Lung (tissue), 11 donors: ENCODE measurements at regions not wholly inside any gene's neighbourhood (a gene's known extent, or its start where the extent isn't known, plus 50 kb on each side); places are given as distances from the start of the nearest gene placed in this dataset.
"Not testable (repeated sequence)": the region's sequence is repeated elsewhere in the genome, so short reads cannot be mapped to it uniquely, and the experiment has no call there.

Experiments used
- ATAC-seq: fragments of 200-7000 bp; cut with Tn5 transposase; one replicate; pipeline ENCODE4 v1.9.1; 2020; ENCODE audit warnings: moderate number of reproducible peaks; ENCODE audit not compliant: insufficient read depth, low FRiP score
- DNase-seq, 3 donors: peaks; one replicate each; pipeline ENCODE4 v3.0.0-alpha.2; 2013 to 2017
- H3K27ac ChIP-seq, 2 donors: one replicate each; pipeline ENCODE4 v1.5.1; 2013; ENCODE audit warnings: mild to moderate bottlenecking in 2 of 2, moderate library complexity in 2 of 2, control low read depth in 1 of 2, inconsistent platforms in 1 of 2, low read depth in 1 of 2, low read length in 1 of 2
- H3K27me3 ChIP-seq, 3 donors: one replicate each; pipeline ENCODE4 v1.5.1; 2013; ENCODE audit warnings: low read length in 2 of 3; ENCODE audit not compliant: control insufficient read depth in 3 of 3, insufficient read depth in 3 of 3
- H3K36me3 ChIP-seq, 4 donors: one replicate each; pipeline ENCODE4 v1.5.1; 2013; ENCODE audit warnings: low read length in 4 of 4, mild to moderate bottlenecking in 1 of 4, moderate library complexity in 1 of 4; ENCODE audit not compliant: control insufficient read depth in 4 of 4, insufficient read depth in 4 of 4
- H3K4me1 ChIP-seq, 5 donors: one replicate each; pipeline ENCODE4 v1.5.1; 2013; ENCODE audit warnings: low read length in 5 of 5, mild to moderate bottlenecking in 2 of 5, moderate library complexity in 1 of 5; ENCODE audit not compliant: control insufficient read depth in 5 of 5, insufficient read depth in 5 of 5
- H3K4me3 ChIP-seq: one replicate; pipeline ENCODE4 v1.5.1; 2013; ENCODE audit warnings: mild to moderate bottlenecking, control low read depth, moderate library complexity
- H3K9ac ChIP-seq, 2 donors: one replicate each; pipeline ENCODE4 v1.5.1; 2013; ENCODE audit warnings: low read length in 2 of 2, control low read depth in 1 of 2; ENCODE audit not compliant: insufficient read depth in 1 of 2
- H3K9me3 ChIP-seq, 4 donors: one replicate each; pipeline ENCODE4 v1.5.1; 2013; ENCODE audit warnings: low read length in 3 of 4, mild to moderate bottlenecking in 1 of 4, moderate library complexity in 1 of 4; ENCODE audit not compliant: control insufficient read depth in 4 of 4, insufficient read depth in 3 of 4
- WGBS, 2 donors: extraction: QIAGEN DNeasy Blood & Tissue Kit; methylation state at CpG; one replicate each; pipeline ENCODE4 v1.1.7; 2013; 5-methylcytosine and 5-hydroxymethylcytosine counted together
- TF ChIP-seq, protein P1 (sequence below): IDR thresholded peaks from 2 replicates; pipeline ENCODE4 v1.5.1; 2012; ENCODE audit warnings: mild to moderate bottlenecking; ENCODE audit errors: control extremely low read depth, extremely low read depth
- donor health status: control.
- donor health status: control.
- donor health status: Bipolar disorder and iron deficiency.
- donor health status: healthy.
- donor health status: DM: yes; HTN: yes; CAD: no.

- Histone ChIP-seq H3K36me3 (no peaks in the 10 kb centered on the region), H3K9ac (no peak overlapping the region), H3K9me3 (no peaks in the 10 kb centered on the region), H3K4me1 (peaks cover 0 to 3% (median 0%) of the 10 kb centered on the region in 5 donors), H3K4me3 (no peak overlapping the region), H3K27ac (no peak overlapping the region), H3K27me3 (no peaks in the 10 kb centered on the region)
- TF ChIP-seq, protein P1, sequence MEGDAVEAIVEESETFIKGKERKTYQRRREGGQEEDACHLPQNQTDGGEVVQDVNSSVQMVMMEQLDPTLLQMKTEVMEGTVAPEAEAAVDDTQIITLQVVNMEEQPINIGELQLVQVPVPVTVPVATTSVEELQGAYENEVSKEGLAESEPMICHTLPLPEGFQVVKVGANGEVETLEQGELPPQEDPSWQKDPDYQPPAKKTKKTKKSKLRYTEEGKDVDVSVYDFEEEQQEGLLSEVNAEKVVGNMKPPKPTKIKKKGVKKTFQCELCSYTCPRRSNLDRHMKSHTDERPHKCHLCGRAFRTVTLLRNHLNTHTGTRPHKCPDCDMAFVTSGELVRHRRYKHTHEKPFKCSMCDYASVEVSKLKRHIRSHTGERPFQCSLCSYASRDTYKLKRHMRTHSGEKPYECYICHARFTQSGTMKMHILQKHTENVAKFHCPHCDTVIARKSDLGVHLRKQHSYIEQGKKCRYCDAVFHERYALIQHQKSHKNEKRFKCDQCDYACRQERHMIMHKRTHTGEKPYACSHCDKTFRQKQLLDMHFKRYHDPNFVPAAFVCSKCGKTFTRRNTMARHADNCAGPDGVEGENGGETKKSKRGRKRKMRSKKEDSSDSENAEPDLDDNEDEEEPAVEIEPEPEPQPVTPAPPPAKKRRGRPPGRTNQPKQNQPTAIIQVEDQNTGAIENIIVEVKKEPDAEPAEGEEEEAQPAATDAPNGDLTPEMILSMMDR: no peak
- DNase-seq: no peak
- ATAC-seq: no peak
Observed at GRCh38 chr6:77089776-77090175, 373.5 kb downstream of the HTR1B start.

- not testable (repeated sequence) for H3K27me3 ChIP-seq, H3K4me3 ChIP-seq, H3K36me3 ChIP-seq, ATAC-seq, H3K9me3 ChIP-seq, DNase-seq, H3K9ac ChIP-seq, H3K27ac ChIP-seq, H3K4me1 ChIP-seq
- WGBS, 2 donors: 92% methylated on average over 15 to 19 of the region's 19 CpGs
Observed at GRCh38 chr6:77087794-77088318, 375.4 kb downstream of the HTR1B start.

DNA sequence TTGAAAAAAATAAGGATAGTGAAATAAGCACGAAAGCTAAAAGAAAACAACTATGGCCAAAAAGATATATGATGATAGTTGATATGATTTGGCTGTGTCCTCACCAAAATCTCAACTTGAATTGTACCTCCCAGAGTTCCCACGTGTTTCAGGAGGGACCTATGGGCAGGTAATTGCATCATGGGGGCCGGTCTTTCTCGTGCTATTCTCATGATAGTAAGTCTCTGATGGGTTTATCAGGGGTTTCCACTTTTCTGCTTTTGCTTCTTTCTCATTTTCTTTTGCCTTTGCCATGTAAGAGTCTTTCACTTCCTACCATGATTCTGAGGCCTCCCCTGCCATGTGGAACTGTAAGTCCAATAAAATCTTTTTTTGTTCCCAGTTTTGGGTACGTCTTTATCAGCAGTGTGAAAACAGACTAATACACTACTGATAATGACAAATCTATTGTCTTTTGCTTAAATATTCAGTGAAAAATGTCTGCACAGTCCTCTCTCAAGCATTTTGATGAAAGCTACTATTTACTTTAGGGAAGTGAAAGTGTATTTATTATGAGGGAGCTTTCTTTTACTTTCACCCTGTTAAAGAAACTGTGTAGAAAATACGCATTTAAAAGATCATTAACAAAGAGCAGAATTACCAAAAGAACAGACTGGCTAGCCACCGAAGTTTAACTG is 389.1 kb downstream of the HTR1B start:
- Histone ChIP-seq H3K36me3 (no peaks in the 10 kb centered on the region), H3K4me3 (no peak overlapping the region), H3K9ac (no peak overlapping the region), H3K27ac (no peak overlapping the region), H3K4me1 (no peaks in the 10 kb centered on the region), H3K27me3 (no peaks in the 10 kb centered on the region), H3K9me3 (peaks cover 0 to 5% (median 0%) of the 10 kb centered on the region in 4 donors)
- ATAC-seq: no peak
- WGBS, 2 donors: 75 to 82% methylated on average over 7 of the region's 7 CpGs
- no peak for DNase-seq
- TF ChIP-seq, protein P1: no peak

DNA sequence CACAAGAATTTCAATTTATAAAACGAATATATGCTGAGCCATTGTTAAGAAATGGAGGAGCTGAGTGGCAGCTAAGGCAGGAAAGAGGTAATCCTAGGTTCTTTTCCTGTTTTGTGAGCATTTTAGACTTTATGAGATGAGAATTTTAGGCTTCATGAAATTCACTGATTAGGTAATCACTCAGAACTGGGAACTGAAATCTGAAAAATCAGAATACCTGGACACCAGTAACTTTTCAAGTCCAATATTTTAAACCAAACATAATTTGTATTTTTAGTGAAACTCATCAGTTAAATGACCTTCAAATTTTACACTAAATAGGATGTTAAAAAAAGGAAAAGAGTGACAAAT is 389.9 kb downstream of the HTR1B start:
- H3K27ac ChIP-seq: no peak overlapping the region
- DNase-seq (no peak), ATAC-seq (no peak)
- no peak overlapping the region for H3K4me3 ChIP-seq
- H3K36me3 ChIP-seq: no peaks in the 10 kb centered on the region
- 55 to 59% methylated on average over 1 of the region's 1 CpG for WGBS, 2 donors
- TF ChIP-seq, protein P1: no peak
- no peaks in the 10 kb centered on the region for H3K27me3 ChIP-seq
- no peaks in the 10 kb centered on the region for H3K4me1 ChIP-seq
- H3K9me3 ChIP-seq: peaks cover 0 to 5% (median 0%) of the 10 kb centered on the region in 4 donors
- H3K9ac ChIP-seq: no peak overlapping the region
